ENCODE measurements at regions not wholly inside any gene's neighbourhood (a gene's known extent, or its start where the extent isn't known, plus 50 kb on each side); places are given as distances from the start of the nearest gene placed in this dataset.

- TF ChIP-seq CTCF (IDR thresholded peaks at IDR 0.05; ENCODE audit: low read depth, low read length): no peak
- TF ChIP-seq POLR2A (IDR thresholded peaks at IDR 0.05; ENCODE audit: extremely low read depth, insufficient read length): no peak
Measured at GRCh38 chr10:36345175-36345533, 703.1 kb upstream of the FZD8 start.
